ENCODE measurements at regions not wholly inside any gene's neighbourhood (a gene's known extent, or its start where the extent isn't known, plus 50 kb on each side); places are given as distances from the start of the nearest gene placed in this dataset.
"Not testable (repeated sequence)": the region's sequence is repeated elsewhere in the genome, so short reads cannot be mapped to it uniquely, and the experiment has no call there.

- not testable (repeated sequence) for DNase-seq
These were observed 376.9 kb upstream of the FRG1 start for GRCh38 chr4:189563751-189564150.

- not testable (repeated sequence) for DNase-seq
These were observed 374.4 kb upstream of the FRG1 start for GRCh38 chr4:189566271-189566670.

DNA sequence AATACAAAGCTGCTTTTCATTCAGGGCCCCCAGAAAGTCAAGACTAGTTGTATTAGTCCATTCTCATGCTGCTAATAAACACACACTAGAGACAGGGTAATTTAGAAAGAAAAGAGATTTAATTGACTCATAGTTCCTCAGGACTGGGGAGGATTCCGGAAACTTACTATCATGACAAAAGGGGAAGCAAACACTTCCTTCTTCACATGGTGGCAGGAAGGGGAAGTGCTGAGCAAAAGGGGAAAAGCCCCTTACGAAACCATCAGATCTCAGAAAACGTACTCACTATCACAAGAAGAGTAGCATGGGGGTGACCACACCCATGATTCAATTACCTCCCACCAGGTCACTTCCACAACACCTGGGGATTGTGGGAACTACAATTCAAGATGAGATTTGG, 373.8 kb upstream of the FRG1 start:
- not testable (repeated sequence) for DNase-seq

- not testable (repeated sequence) for DNase-seq
These were observed 361.0 kb upstream of the FRG1 start for GRCh38 chr4:189579645-189580044.

DNA sequence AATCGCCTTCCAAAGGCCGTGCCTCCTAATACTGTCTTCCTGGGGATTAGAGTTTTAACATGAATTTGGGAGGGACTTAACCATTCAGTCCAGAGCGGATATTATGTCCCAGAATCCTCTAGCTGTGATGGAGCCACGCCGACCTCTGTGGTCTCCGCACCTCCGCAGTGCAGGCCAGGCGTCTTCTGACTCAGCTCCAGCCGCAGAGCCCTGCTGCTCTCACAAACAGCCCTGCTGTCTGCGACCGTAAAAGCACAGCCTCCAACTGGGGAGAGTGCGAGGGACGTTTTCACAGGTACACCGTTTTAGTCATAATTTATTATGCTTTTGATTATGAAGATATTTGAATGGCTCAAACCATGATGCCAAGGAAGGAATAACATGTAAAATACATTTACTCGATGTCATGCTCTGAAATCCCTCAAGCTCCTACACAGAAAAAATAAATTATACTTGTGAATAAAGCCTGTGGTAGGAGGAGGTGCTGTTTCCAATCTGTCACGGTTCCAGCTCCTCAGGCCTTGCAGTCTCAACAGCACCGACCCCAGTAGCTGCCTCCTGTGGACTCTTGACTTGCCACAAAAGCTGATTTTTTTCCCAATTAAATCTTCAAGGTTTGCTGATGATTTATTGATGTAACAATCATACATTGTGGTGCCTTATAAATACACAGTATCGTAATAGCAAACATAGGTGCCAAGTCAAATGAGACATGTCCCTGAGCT, 353.6 kb upstream of the FRG1 start:
- DNase-seq, result not testable (repeated sequence)

DNA sequence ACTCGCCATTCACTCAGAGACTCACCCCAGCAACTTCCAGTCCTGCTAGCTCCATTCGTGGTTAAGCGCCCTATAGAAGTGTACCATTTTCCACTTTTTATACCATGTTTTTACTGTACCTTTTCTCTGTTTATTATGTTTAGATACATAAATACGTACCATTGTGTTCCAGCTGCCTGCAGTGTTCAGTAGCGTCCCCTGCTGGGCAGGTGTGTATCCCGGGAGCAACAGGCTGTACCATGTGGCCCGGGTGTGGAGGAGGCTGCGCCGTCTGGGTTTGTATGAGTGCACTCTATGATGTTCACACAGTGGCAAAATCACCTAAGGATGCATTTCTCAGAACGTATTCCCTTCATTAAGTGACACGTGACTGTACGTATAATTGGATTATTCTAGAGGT, 351.5 kb upstream of the FRG1 start:
- not testable (repeated sequence) for DNase-seq

GRCh38 chr4:189592890-189593289, 347.8 kb upstream of the FRG1 start:
- DNase-seq, result no peak

DNA sequence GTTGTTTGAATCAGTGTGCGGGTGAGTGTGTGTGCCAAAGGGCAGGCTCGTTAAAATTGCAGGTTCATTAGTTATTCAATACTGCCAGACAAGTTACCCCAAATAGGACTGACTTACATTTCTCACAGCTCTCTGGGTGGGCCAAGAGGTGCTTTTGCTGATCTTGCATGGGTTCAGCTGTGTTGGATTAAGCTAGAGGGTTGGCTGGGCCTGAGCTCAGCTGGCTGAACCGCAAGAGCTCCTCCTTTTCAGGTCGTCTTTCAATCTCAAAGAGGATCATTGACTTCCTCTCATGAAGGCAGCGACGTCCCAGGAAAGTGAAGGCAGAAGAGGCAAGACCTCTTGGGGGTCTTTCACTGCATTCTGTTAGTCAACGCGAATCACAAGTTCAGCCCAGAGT, 343.3 kb upstream of the FRG1 start:
- DNase-seq, result no peak

DNA sequence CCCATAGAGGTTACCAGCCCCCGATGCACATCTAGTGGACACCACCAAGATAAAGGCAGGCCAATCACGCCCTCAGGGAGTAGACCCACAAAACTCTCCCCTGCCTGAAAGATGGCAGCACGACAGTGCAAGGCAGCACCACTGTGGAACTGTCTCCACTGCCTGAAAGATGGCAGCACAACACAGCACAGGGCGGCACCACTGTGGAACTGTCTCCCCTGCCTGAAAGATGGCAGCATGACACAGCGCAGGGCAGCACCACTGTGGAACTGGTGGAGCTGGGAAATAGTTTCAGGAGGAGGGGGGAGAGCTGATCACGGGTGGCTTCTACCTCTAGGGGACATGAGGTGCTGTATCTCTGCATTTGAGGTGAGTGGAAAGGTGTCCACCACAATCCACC, 340.4 kb upstream of the FRG1 start:
- no peak for DNase-seq

DNA sequence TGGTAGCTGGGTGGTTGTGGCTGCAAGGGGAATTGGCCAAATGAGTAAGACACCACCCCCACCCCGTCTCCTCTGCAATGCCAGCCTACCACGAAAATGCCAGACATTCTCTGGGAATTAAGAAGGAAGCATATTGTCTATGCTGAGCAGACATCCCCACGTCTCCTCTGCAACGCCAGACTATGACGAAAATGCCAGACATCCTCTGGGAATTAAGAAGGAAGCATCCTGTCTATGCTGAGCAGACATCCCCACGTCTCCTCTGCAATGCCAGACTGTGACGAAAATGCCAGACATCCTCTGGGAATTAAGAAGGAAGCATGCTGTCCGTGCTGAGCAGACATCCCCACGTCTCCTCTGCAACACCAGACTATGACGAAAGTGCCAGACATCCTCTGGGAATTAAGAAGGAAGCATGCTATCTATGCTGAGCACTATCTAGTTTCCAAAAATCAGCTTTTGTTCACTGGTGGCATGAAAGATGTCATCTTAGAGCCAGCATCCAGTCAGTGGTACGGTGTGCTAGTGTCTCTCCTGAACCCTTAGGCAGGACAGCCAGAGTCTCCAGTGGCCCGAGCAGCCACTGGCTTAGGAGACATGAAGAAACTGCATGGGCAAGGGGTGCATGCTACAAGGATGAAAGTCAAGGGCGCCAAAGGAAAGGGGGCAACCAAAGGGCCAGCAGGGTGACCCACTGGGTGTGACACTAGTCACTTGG, 339.8 kb upstream of the FRG1 start:
- DNase-seq, result no peak

DNA sequence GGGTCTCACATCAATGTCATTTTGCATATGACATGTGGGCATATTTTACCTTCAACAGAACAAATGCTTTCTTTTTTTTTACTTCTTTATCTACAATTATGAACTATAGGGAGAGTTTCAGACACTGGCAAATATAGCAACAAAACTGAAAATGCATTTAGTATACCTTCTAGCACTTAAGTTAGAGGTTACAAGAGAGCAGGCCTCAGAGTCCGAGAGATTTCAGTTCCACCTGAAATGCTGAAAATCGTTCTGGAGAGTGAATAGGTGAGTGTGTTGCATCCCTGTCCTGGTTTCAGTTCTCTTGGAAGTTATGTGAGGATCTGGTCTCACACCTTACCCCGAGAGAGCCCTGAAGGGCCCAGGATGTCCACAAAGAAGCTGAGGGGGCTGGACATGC, 337.8 kb upstream of the FRG1 start:
- not testable (repeated sequence) for DNase-seq

GRCh38 chr4:189610571-189610970, 330.1 kb upstream of the FRG1 start:
- not testable (repeated sequence) for DNase-seq

DNA sequence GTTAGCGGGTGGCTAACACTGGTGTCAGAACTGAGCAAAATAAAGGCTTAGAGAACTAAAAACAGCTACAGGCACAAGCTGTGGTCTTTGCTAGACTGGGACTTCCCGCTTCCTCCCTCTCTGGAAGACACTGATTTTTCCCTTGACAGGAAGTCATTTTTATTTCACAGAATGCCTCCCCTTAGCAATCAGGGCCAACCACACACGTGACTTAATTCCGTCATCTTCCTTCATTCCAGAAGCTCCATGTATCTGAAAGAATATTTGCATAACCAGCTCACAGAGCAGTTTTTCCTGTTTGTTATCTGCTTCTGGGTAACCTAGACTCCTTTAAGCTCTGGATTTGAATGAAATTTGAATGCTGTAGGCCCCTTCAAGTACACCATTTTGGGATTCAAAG, 327.5 kb upstream of the FRG1 start:
- no peak for DNase-seq

DNA sequence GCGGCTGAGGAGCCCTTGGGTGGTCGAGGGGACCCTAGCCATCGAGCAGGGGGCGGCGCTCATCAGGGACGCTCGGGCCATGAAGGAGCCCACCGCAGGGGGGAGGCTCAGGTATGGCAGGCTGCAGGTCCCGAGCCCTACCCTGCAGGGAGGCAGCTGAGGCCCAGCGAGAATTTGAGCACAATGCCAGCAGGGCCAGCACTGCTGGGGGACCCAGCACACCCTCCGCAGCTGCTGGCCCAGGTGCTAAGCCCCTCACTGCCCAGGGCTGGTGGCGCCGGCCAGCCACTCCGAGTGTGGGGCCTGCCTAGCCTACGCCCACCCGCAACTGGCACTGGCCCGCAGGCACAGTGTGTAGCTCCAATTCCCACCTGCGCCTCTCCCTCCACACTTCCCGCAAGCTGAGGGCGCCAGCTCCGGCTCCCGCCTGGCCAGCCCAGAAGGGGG, 325.4 kb upstream of the FRG1 start:
- DNase-seq, result no peak

DNA sequence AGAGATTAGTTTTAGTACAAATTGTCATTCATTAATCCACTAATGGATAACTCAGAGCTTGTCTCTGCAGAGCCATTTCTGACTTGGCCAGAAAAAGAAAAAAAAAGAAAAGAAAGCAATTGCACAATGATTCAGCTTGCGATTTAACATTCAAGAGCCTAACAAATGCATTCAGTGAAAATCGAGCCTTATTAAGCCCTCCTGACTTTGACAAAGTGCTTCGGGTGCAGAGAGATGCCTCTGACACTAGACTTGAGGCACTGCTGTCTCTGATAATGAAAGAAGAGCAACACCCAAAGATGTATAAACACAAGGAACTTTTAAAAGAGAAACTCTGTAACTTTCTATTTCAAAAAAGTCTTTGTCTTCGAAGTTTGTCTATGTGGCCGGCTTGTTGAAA, 322.9 kb upstream of the FRG1 start:
- DNase-seq, result not testable (repeated sequence)

DNA sequence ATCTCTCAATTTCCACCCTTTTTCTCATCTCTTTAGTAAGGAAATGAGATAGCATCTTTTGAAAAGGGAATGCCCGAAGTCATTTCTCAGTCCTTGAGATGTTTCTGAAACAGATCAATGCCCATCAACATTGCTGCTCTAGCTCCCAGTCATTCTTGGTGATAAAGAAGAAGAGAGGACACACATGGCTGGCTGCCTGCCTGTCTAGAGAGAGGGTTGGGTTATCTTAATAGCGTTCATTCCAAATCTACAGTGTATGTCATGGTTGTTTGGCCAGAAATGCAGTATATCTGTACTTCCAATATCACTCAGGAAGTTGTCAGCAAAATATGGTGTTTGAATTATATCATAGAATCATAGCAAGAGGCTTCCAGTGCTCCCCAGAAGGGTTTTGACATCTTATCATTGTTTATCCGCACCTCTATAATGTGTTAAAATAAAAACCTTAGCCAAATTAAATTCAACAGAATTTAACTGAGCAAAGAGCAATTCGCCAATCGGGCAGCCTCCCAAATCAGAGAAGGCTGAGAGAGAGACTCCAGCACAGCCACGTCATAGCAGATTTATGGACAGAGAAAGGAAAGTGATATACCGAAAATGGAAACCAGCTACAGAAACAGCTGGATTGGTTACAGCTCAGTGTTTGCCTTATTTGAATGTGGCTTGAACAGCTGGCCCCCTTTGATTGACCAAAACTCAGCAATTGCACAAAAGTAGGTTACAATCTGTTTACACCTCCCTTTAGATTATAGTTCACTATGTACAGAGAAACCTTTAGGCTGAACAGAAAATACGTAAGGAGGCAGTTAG, 321.0 kb upstream of the FRG1 start:
- DNase-seq, result not testable (repeated sequence)

DNA sequence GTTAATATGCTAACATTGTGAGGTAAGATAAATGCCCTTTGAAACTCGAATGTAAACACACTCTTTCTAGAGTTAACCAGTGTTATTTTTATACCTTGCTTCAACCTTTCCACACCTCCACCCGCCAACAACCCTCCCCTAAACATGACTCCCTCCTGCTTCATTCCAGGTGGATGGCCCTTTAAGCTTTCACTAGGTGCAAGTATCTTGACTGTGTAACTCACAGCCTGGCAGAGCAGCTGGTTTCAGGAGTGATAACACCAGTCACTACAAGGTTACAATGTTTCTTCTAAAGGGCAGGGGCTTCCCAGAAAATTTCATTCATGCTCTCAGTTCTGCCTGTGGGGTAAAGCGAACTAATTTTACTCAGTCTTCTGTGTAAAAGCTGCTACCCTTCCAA, 318.1 kb upstream of the FRG1 start:
- DNase-seq, result not testable (repeated sequence)

- DNase-seq, result not testable (repeated sequence)
These were observed 313.6 kb upstream of the FRG1 start for GRCh38 chr4:189627041-189627440.

- not testable (repeated sequence) for DNase-seq
These were observed 310.9 kb upstream of the FRG1 start for GRCh38 chr4:189629733-189630132.

GRCh38 chr4:189630913-189631567, 309.6 kb upstream of the FRG1 start:
- DNase-seq, result not testable (repeated sequence)

DNA sequence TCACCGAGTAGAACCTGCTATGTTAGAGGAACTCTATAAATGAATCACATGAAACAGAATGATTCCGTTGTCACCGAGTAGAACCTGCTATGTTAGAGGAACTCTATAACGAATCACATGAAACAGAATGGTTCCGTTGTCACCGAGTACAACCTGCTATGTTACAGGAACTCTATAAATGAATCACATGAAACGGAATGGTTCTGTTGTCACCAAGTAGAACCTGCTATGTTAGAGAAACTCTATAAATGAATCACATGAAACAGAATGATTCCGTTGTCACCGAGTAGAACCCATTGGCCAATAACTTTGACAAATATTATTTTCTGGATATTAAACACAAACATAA, 309.1 kb upstream of the FRG1 start:
- DNase-seq, result not testable (repeated sequence)

DNA sequence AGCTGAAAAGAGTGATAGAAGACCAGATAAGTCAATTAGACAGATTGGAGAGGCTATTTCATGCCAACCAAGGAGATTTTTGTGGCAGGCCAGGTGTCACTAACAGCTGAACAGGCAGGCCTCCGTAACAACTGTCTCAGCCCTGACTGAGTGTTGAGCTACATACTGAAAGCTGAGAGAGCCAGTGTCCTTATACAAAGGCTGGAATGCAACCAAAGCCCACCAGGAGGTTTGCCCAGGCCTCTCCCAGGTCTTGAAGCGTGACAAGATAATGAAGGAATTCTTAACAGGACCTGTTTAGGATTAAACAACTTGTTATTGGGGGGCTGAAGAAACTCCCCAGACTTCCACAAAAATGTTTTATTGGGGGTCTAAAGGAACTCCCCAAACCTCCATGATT, 290.2 kb upstream of the FRG1 start:
- DNase-seq, result not testable (repeated sequence)

GRCh38 chr4:189653130-189653653, 287.5 kb upstream of the FRG1 start:
- not testable (repeated sequence) for DNase-seq

All from CD4-positive, alpha-beta T cell treated with Interleukin-17A for 4 hours (primary cell).